PC-3 (cell line): ENCODE measurements at regions not wholly inside any gene's neighbourhood (a gene's known extent, or its start where the extent isn't known, plus 50 kb on each side); places are given as distances from the start of the nearest gene placed in this dataset.

Experiments
- ATAC-seq: fragments of 200-7000 bp; cut with Tn5 transposase; 2 replicates; pipeline ENCODE4 v1.9.1; 2020; ENCODE audit warnings: mild to moderate bottlenecking, moderate library complexity
- BruUV-seq: library from RNA; stranded (reverse); fragments of 400-500 nt; replicated peaks from 2 replicates; lab custom pipeline; 2021; lab: Mats Ljungman, UMichigan
- CTCF ChIA-PET: fragments of 300-600 bp; sonication (Branson Sonifier 250); formaldehyde crosslinking; loops from one replicate; lab custom pipeline; 2022; ENCODE audit warnings: antibody characterized with exemption; lab: Charles Lee
- POLR2A ChIA-PET: fragments of 300-600 bp; sonication (Branson Sonifier 250); formaldehyde crosslinking; loops from one replicate; lab custom pipeline; 2022; ENCODE audit warnings: antibody characterized with exemption; ENCODE audit not compliant: unreplicated experiment; lab: Charles Lee
- DNase-seq: peaks from one replicate; pipeline ENCODE4 v3.0.0-alpha.2; 2015
- H2AFZ ChIP-seq: fragments of 300-600 bp; sonication (generic); 2 replicates; pipeline ENCODE4 v1.6.0; 2016; ENCODE audit warnings: antibody characterized with exemption, low read length
- H3F3A ChIP-seq: fragments of 300-600 bp; sonication (generic); one replicate; pipeline ENCODE4 v1.6.0; 2017; ENCODE audit warnings: antibody characterized with exemption, low read length, control low read depth, mild to moderate bottlenecking; ENCODE audit not compliant: unreplicated experiment
- H3K27ac ChIP-seq: fragments of 300-600 bp; sonication (generic); 2 replicates; pipeline ENCODE4 v1.5.1; 2016; ENCODE audit warnings: mild to moderate bottlenecking, low read length
- H3K27me3 ChIP-seq: fragments of 300-600 bp; sonication (generic); 2 replicates; pipeline ENCODE4 v1.6.1; 2016; ENCODE audit warnings: low read length, mixed read lengths
- H3K36me3 ChIP-seq: fragments of 300-600 bp; sonication (generic); 2 replicates; pipeline ENCODE4 v1.6.1; 2016; ENCODE audit warnings: low read depth, mixed run types, low read length, mixed read lengths
- H3K4me1 ChIP-seq: fragments of 300-600 bp; sonication (generic); 2 replicates; pipeline ENCODE4 v1.5.1; 2016; ENCODE audit warnings: low read length; ENCODE audit not compliant: insufficient read depth
- H3K4me2 ChIP-seq: fragments of 300-600 bp; sonication (generic); 2 replicates; pipeline ENCODE4 v1.6.0; 2016; ENCODE audit warnings: low read length
- H3K4me3 ChIP-seq: fragments of 300-600 bp; sonication (generic); 2 replicates; pipeline ENCODE4 v1.5.1; 2016; ENCODE audit warnings: mild to moderate bottlenecking, low read length, mixed read lengths
- H3K79me2 ChIP-seq: fragments of 300-600 bp; sonication (generic); 2 replicates; pipeline ENCODE4 v1.6.1; 2017; ENCODE audit warnings: low read length, mixed read lengths
- H3K9ac ChIP-seq: fragments of 300-600 bp; sonication (generic); 2 replicates; pipeline ENCODE4 v1.6.0; 2016; ENCODE audit warnings: mild to moderate bottlenecking, low read length
- H3K9me2 ChIP-seq: fragments of 300-600 bp; sonication (generic); replicated peaks from 2 replicates; pipeline ENCODE4 v1.6.1; 2016; ENCODE audit warnings: mixed run types, low read length, mixed read lengths
- H3K9me3 ChIP-seq: fragments of 300-600 bp; sonication (generic); 2 replicates; pipeline ENCODE4 v1.6.1; 2016; ENCODE audit warnings: low read length, mixed read lengths
- H4K20me1 ChIP-seq: fragments of 300-600 bp; sonication (generic); 2 replicates; pipeline ENCODE4 v1.6.1; 2016; ENCODE audit warnings: low read length, mixed read lengths
- EZH2 ChIP-seq: fragments of 300-600 bp; sonication (generic); IDR thresholded peaks from one replicate; pipeline ENCODE4 v1.6.1; 2017; ENCODE audit warnings: antibody characterized with exemption, mild to moderate bottlenecking, low read length; ENCODE audit not compliant: unreplicated experiment
- EZH2phosphoT487 ChIP-seq: fragments of 300-600 bp; sonication (generic); IDR thresholded peaks from 2 replicates; pipeline ENCODE4 v1.6.1; 2018; ENCODE audit warnings: mild to moderate bottlenecking, antibody characterized with exemption, low read length, borderline replicate concordance
- intact Hi-C: fragments of 100-400 bp; cut with micrococcal nuclease; formaldehyde crosslinking; loops from 2 replicates; pipeline ENCODE4 v1.9.0; 2023
- TF ChIP-seq, protein P1 (sequence below): fragments of 300-600 bp; sonication (generic); conservative IDR thresholded peaks from 2 replicates; pipeline ENCODE4 v1.5.1; 2017; ENCODE audit warnings: antibody characterized with exemption, low read depth, mild to moderate bottlenecking, low read length

DNA sequence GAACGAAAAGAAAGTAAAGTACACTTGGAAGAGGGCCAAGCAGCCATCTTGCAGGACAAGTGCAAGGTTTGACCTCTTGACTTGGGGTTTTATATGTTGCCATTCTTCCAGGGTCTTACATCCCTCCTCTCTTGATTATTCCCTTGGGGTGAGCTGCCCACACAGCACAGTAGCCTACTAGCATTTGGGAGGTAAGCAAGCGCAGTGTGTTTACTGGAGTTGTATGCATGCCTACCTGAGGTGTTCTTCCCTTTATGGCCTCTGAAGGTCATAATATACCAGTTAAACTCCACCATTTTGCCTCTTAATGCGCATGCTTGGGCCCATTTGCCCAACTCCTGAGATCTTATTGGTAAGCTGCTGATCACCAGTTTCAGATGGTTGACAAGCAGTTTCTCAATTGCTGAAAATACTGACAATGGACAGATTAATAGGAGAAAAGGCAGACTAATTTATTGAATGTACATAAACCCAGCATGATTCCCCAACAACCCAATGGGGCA is 173.8 kb upstream of the SLC30A5 start:
- Histone ChIP-seq H3K4me1 (no peaks in the 10 kb centered on the region; the same call in 1 of the 2 replicates), H4K20me1 (no peaks in the 10 kb centered on the region), H3K9ac (no peak overlapping the region), H2AFZ (no peak overlapping the region), H3K27me3 (no peaks in the 10 kb centered on the region), H3K36me3 (no peaks in the 10 kb centered on the region), H3K27ac (no peak overlapping the region), H3K4me3 (no peak overlapping the region), H3K9me3 (no peaks in the 10 kb centered on the region), H3K9me2 (no peaks in the 10 kb centered on the region), H3K4me2 (no peak overlapping the region), H3F3A (no peaks in the 10 kb centered on the region), H3K79me2 (no peaks in the 10 kb centered on the region)
- ChIA-PET POLR2A (no interaction called here), CTCF (no interaction called here)
- intact Hi-C loops = no loop called here
- no peak for DNase-seq
- ATAC-seq = no peak
- no TSS peak for BruUV-seq
- TF ChIP-seq EZH2 (no peak), EZH2phosphoT487 (no peak)
- TF ChIP-seq, protein P1, sequence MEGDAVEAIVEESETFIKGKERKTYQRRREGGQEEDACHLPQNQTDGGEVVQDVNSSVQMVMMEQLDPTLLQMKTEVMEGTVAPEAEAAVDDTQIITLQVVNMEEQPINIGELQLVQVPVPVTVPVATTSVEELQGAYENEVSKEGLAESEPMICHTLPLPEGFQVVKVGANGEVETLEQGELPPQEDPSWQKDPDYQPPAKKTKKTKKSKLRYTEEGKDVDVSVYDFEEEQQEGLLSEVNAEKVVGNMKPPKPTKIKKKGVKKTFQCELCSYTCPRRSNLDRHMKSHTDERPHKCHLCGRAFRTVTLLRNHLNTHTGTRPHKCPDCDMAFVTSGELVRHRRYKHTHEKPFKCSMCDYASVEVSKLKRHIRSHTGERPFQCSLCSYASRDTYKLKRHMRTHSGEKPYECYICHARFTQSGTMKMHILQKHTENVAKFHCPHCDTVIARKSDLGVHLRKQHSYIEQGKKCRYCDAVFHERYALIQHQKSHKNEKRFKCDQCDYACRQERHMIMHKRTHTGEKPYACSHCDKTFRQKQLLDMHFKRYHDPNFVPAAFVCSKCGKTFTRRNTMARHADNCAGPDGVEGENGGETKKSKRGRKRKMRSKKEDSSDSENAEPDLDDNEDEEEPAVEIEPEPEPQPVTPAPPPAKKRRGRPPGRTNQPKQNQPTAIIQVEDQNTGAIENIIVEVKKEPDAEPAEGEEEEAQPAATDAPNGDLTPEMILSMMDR = no peak

- Histone ChIP-seq H3K36me3 (no peaks in the 10 kb centered on the region), H3K79me2 (no peaks in the 10 kb centered on the region), H3K4me1 (no peaks in the 10 kb centered on the region; the same call in 1 of the 2 replicates), H3K27ac (no peak overlapping the region), H3K9ac (no peak overlapping the region), H3K4me2 (no peak overlapping the region), H3K27me3 (no peaks in the 10 kb centered on the region), H2AFZ (no peak overlapping the region), H3K4me3 (no peak overlapping the region), H4K20me1 (no peaks in the 10 kb centered on the region), H3K9me3 (no peaks in the 10 kb centered on the region), H3F3A (no peaks in the 10 kb centered on the region), H3K9me2 (no peaks in the 10 kb centered on the region)
- POLR2A ChIA-PET = no interaction called here
- TF ChIP-seq EZH2 (no peak), EZH2phosphoT487 (no peak)
- TF ChIP-seq, protein P1 = no peak
- CTCF ChIA-PET = no interaction called here
- BruUV-seq = no TSS peak
- no peak for DNase-seq
- ATAC-seq = no peak
- intact Hi-C loops = no loop called here
Measured at GRCh38 chr5:68920888-68921287, 172.9 kb upstream of the SLC30A5 start.

- intact Hi-C loops = no loop called here
- no peak for TF ChIP-seq EZH2phosphoT487
- BruUV-seq = no TSS peak
- Histone ChIP-seq H3K36me3 (no peaks in the 10 kb centered on the region), H3K4me3 (no peak overlapping the region), H3K4me2 (no peak overlapping the region), H3K27me3 (no peaks in the 10 kb centered on the region), H3K9ac (no peak overlapping the region), H3K9me3 (no peaks in the 10 kb centered on the region), H3K79me2 (no peaks in the 10 kb centered on the region), H3F3A (no peaks in the 10 kb centered on the region), H4K20me1 (no peaks in the 10 kb centered on the region), H3K9me2 (no peaks in the 10 kb centered on the region), H3K27ac (no peak overlapping the region), H2AFZ (no peak overlapping the region), H3K4me1 (no peaks in the 10 kb centered on the region; the same call in 1 of the 2 replicates)
- ChIA-PET POLR2A (no interaction called here), CTCF (no interaction called here)
- DNase-seq = no peak
- no peak for ATAC-seq
Measured at GRCh38 chr5:68922172-68922987, 171.4 kb upstream of the SLC30A5 start.
